ENCODE measurements at regions not wholly inside any gene's neighbourhood (a gene's known extent, or its start where the extent isn't known, plus 50 kb on each side); places are given as distances from the start of the nearest gene placed in this dataset.

- no peaks in the 10 kb centered on the region for H3K27me3 ChIP-seq (ENCODE audit: insufficient read depth, low read length)
- no peak overlapping the region for H3K4me3 ChIP-seq (replicated peaks in 1 of 2; ENCODE audit: low read depth in 1 of 2, low read length in 2 of 2)
- H3K4me1 ChIP-seq (ENCODE audit: control insufficient read depth in 1 of 2, insufficient read depth in 2 of 2, low read length in 2 of 2), result no peaks in the 10 kb centered on the region
- POLR2A ChIA-PET, result no interaction called here
- H3K9ac ChIP-seq (ENCODE audit: low read length), result no peak overlapping the region
- H3K36me3 ChIP-seq (ENCODE audit: control insufficient read depth in 1 of 2, insufficient read depth in 2 of 2, low read length in 2 of 2), result no peaks in the 10 kb centered on the region
- CTCF ChIA-PET, result no interaction called here
- DNase-seq (ENCODE audit: low read depth, low spot score) (no peak), ATAC-seq (no peak)
- H3K9me3 ChIP-seq (ENCODE audit: control insufficient read depth in 1 of 2, insufficient read depth in 1 of 2, low read depth in 1 of 2, low read length in 2 of 2), result no peaks in the 10 kb centered on the region
- H2AFZ ChIP-seq (ENCODE audit: low read depth, low read length, poor library complexity, severe bottlenecking), result no peak overlapping the region
- no peaks in the 10 kb centered on the region for H4K20me1 ChIP-seq (ENCODE audit: insufficient read depth)
- no TSS peak for BruUV-seq (replicated peaks)
- H3K4me2 ChIP-seq (ENCODE audit: low read length), result no peak overlapping the region
- TF ChIP-seq YY1 (IDR thresholded peaks at IDR 0.05; ENCODE audit: extremely low read depth, insufficient replicate concordance, low read depth, low read length), result no peak
- H3K27ac ChIP-seq (ENCODE audit: low read depth, low read length), result no peak overlapping the region
- H3K79me2 ChIP-seq (ENCODE audit: insufficient read depth, low read length), result no peaks in the 10 kb centered on the region
- RAD21 ChIA-PET (ENCODE audit: low non-redundant PET in 1 of 2, low total read pairs in 2 of 2, uncharacterized antibody in 2 of 2, unreplicated experiment in 2 of 2), result no interaction called here
- intact Hi-C loops (cut with micrococcal nuclease), result no loop called here
- no peaks in the 10 kb centered on the region for H3K9me2 ChIP-seq (ENCODE audit: insufficient read depth)
Observed at GRCh38 chr22:48615171-48616008, 1212.3 kb downstream of the BRD1 start.

- Histone ChIP-seq H3K27ac (ENCODE audit: low read depth, low read length) (no peak overlapping the region), H3K4me1 (ENCODE audit: control insufficient read depth in 1 of 2, insufficient read depth in 2 of 2, low read length in 2 of 2) (no peaks in the 10 kb centered on the region), H3K27me3 (ENCODE audit: insufficient read depth, low read length) (no peaks in the 10 kb centered on the region), H3K36me3 (ENCODE audit: control insufficient read depth in 1 of 2, insufficient read depth in 2 of 2, low read length in 2 of 2) (no peaks in the 10 kb centered on the region), H3K4me3 (replicated peaks in 1 of 2; ENCODE audit: low read depth in 1 of 2, low read length in 2 of 2) (no peak overlapping the region), H3K79me2 (ENCODE audit: insufficient read depth, low read length) (no peaks in the 10 kb centered on the region), H3K9ac (ENCODE audit: low read length) (no peak overlapping the region), H2AFZ (ENCODE audit: low read depth, low read length, poor library complexity, severe bottlenecking) (no peak overlapping the region), H3K9me2 (ENCODE audit: insufficient read depth) (no peaks in the 10 kb centered on the region), H3K9me3 (ENCODE audit: control insufficient read depth in 1 of 2, insufficient read depth in 1 of 2, low read depth in 1 of 2, low read length in 2 of 2) (no peaks in the 10 kb centered on the region), H3K4me2 (ENCODE audit: low read length) (no peak overlapping the region), H4K20me1 (ENCODE audit: insufficient read depth) (no peaks in the 10 kb centered on the region)
- RAD21 ChIA-PET (ENCODE audit: low non-redundant PET in 1 of 2, low total read pairs in 2 of 2, uncharacterized antibody in 2 of 2, unreplicated experiment in 2 of 2), result no interaction called here
- TF ChIP-seq RAD21 (IDR thresholded peaks at IDR 0.05; ENCODE audit: low read depth) (no peak), ATF3 (IDR thresholded peaks at IDR 0.05) (no peak), CBX3 (IDR thresholded peaks at IDR 0.05; ENCODE audit: low read depth) (no peak), REST (IDR thresholded peaks at IDR 0.05; ENCODE audit: low read depth) (no peak), JUND (IDR thresholded peaks at IDR 0.05) (no peak), SRF (IDR thresholded peaks at IDR 0.05; ENCODE audit: low read depth) (no peak), ELF1 (IDR thresholded peaks at IDR 0.05; ENCODE audit: borderline replicate concordance, low read depth) (no peak)
- no peak for DNase-seq (ENCODE audit: low read depth, low spot score)
- CTCF ChIA-PET, result no interaction called here
- intact Hi-C loops (cut with micrococcal nuclease), result no loop called here
- POLR2A ChIA-PET, result no interaction called here
- ATAC-seq, result no peak
- no TSS peak for BruUV-seq (replicated peaks)
Observed at GRCh38 chr22:48613566-48614200, 1214.0 kb downstream of the BRD1 start.
